ENCODE measurements at regions not wholly inside any gene's neighbourhood (a gene's known extent, or its start where the extent isn't known, plus 50 kb on each side); places are given as distances from the start of the nearest gene placed in this dataset.
A peak's percentile ranks its signal among the peaks of the same experiment; 100 is the strongest.

- no peak overlapping the region for H3K4me3 ChIP-seq (ENCODE audit: low read depth, low read length)
- no peak for TF ChIP-seq CTCF (IDR thresholded peaks at IDR 0.05; ENCODE audit: borderline replicate concordance, insufficient read depth, low read depth, low read length)
Measured at GRCh38 chr21:45592208-45592619, 50.0 kb upstream of the SLC19A1 start.

DNA sequence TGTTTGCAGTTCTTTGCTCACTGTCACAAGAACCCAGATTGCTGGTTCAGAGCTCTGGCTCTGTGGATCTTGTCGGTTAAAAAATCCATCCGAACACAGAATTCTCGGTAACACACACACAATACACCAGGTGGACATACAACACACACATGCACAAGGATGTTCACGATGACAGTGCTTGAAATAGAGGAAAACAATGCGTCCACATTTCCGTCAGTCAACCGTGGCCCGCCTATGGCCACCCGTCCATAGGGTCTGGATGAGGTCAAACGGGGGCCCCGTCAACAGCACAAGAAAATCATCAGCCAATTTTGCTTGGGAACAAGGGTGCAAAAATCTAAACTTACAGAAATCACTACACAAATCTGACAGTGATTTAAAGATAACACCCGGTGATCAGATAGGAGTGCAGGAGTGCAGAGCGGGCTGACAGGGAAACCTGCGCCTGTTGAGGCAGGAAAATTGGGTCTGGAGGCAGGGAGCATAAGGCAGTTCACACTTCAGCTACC lies 50.4 kb upstream of the SLC19A1 start:
- no peak overlapping the region for H3K4me3 ChIP-seq (ENCODE audit: low read depth, low read length)
- no peak for TF ChIP-seq CTCF (IDR thresholded peaks at IDR 0.05; ENCODE audit: borderline replicate concordance, insufficient read depth, low read depth, low read length)

- no peak for TF ChIP-seq CTCF (IDR thresholded peaks at IDR 0.05; ENCODE audit: borderline replicate concordance, insufficient read depth, low read depth, low read length)
- H3K4me3 ChIP-seq (ENCODE audit: low read depth, low read length), result peak overlapping the region; percentile 43
Measured at GRCh38 chr21:45593162-45594022, 50.1 kb upstream of the PCBP3 start.
